ENCODE measurements at regions not wholly inside any gene's neighbourhood (a gene's known extent, or its start where the extent isn't known, plus 50 kb on each side); places are given as distances from the start of the nearest gene placed in this dataset.

- Histone ChIP-seq H2AFZ (ENCODE audit: low read depth) (no peak overlapping the region), H3K9me3 (no peaks in the 10 kb centered on the region), H3K79me2 (ENCODE audit: insufficient read depth) (no peaks in the 10 kb centered on the region), H3K36me3 (replicated peaks in 1 of 2; ENCODE audit: control insufficient read depth in 1 of 2, insufficient read depth in 2 of 2, low read length in 1 of 2) (no peaks in the 10 kb centered on the region), H3F3A (replicated peaks; ENCODE audit: insufficient read depth) (no peaks in the 10 kb centered on the region), H3K27me3 (ENCODE audit: insufficient read depth) (no peaks in the 10 kb centered on the region), H3K9ac (no peak overlapping the region), H3K27ac (ENCODE audit: low read depth in 2 of 2, low read length in 1 of 2) (no peak overlapping the region), H3K4me3 (ENCODE audit: low read depth in 2 of 2, low read length in 1 of 2) (no peak overlapping the region), H3K4me2 (no peak overlapping the region), H3K9me2 (no peaks in the 10 kb centered on the region), H3K4me1 (ENCODE audit: control insufficient read depth in 1 of 2, insufficient read depth in 2 of 2, low read depth in 1 of 2, low read length in 1 of 2) (peaks cover 0 to 5% of the 10 kb centered on the region in 2 experiments; a peak in 2 of 4 replicates), H4K20me1 (ENCODE audit: insufficient read depth) (no peaks in the 10 kb centered on the region)
- TF ChIP-seq POLR2AphosphoS5 (IDR thresholded peaks at IDR 0.05; ENCODE audit: low read depth, low read length) (no peak), FOXM1 (IDR thresholded peaks at IDR 0.05; ENCODE audit: low read depth) (no peak), FOSL2 (IDR thresholded peaks at IDR 0.05; ENCODE audit: borderline replicate concordance, low read depth) (no peak), NRF1 (IDR thresholded peaks at IDR 0.05; ENCODE audit: low read depth, low read length) (no peak), MXI1 (IDR thresholded peaks at IDR 0.05; ENCODE audit: low read depth, low read length) (no peak), EZH2phosphoT487 (IDR thresholded peaks at IDR 0.05; ENCODE audit: borderline replicate concordance, low read depth) (no peak), SIN3A (IDR thresholded peaks at IDR 0.05; ENCODE audit: borderline replicate concordance, low read depth, low read length) (no peak), YY1 (IDR thresholded peaks at IDR 0.05; ENCODE audit: low read depth) (no peak), JUND (IDR thresholded peaks at IDR 0.05) (no peak), FOXJ3 (CRISPR knock-in tag; IDR thresholded peaks at IDR 0.05) (no peak), NFIC (IDR thresholded peaks at IDR 0.05; ENCODE audit: borderline replicate concordance) (no peak)
- ChIA-PET POLR2A (no interaction called here), CTCF (interaction anchor here (0.8 to 1.5 kb wide), 4 partner anchors 31 to 577 kb away, joined by 3 to 5 read pairs (median 3); no protein-coding TSS in a partner anchor)
- DNase-seq, result no peak
- WGBS (ENCODE audit: low lambda C conversion rate), result 38% methylated on average over 5 of the region's 5 CpGs
Observed at GRCh38 chr3:61331929-61332552, 80.8 kb upstream of the FHIT start.

GRCh38 chr3:61333192-61333961, 82.1 kb upstream of the FHIT start:
- no peak overlapping the region for H3K9ac ChIP-seq
- H3K9me2 ChIP-seq, result no peaks in the 10 kb centered on the region
- no peaks in the 10 kb centered on the region for H3F3A ChIP-seq (replicated peaks; ENCODE audit: insufficient read depth)
- ChIA-PET POLR2A (no interaction called here), CTCF (interaction anchor here (0.8 to 1.3 kb wide), 2 partner anchors 32 to 48 kb away, joined by 3 to 5 read pairs; no protein-coding TSS in a partner anchor)
- H4K20me1 ChIP-seq (ENCODE audit: insufficient read depth), result no peaks in the 10 kb centered on the region
- no peaks in the 10 kb centered on the region for H3K9me3 ChIP-seq
- H3K4me3 ChIP-seq (ENCODE audit: low read depth in 2 of 2, low read length in 1 of 2), result no peak overlapping the region
- no peaks in the 10 kb centered on the region for H3K36me3 ChIP-seq (replicated peaks in 1 of 2; ENCODE audit: control insufficient read depth in 1 of 2, insufficient read depth in 2 of 2, low read length in 1 of 2)
- H3K4me2 ChIP-seq, result no peak overlapping the region
- no peak overlapping the region for H2AFZ ChIP-seq (ENCODE audit: low read depth)
- peak overlapping the region in 1 of 2 experiments; percentile 60; a peak in 1 of 4 replicates for H3K27ac ChIP-seq (ENCODE audit: low read depth in 2 of 2, low read length in 1 of 2)
- peak; percentile 56 for DNase-seq
- no peaks in the 10 kb centered on the region for H3K27me3 ChIP-seq (ENCODE audit: insufficient read depth)
- WGBS (ENCODE audit: low lambda C conversion rate), result 24% methylated on average over 7 of the region's 7 CpGs
- no peaks in the 10 kb centered on the region for H3K79me2 ChIP-seq (ENCODE audit: insufficient read depth)
- peaks cover 0 to 5% of the 10 kb centered on the region in 2 experiments; a peak in 2 of 4 replicates for H3K4me1 ChIP-seq (ENCODE audit: control insufficient read depth in 1 of 2, insufficient read depth in 2 of 2, low read depth in 1 of 2, low read length in 1 of 2)
- TF ChIP-seq POLR2AphosphoS5 (IDR thresholded peaks at IDR 0.05; ENCODE audit: low read depth, low read length) (0 out of 2 replicates have a peak, but pooled peaks have one; percentile 26), NRF1 (IDR thresholded peaks at IDR 0.05; ENCODE audit: low read depth, low read length) (no peak), RAD21 (IDR thresholded peaks at IDR 0.05; ENCODE audit: low read length) (peak; percentile 42), RFX5 (IDR thresholded peaks at IDR 0.05; ENCODE audit: low read length) (no peak), CHD2 (IDR thresholded peaks at IDR 0.05; ENCODE audit: low read length, partially characterized antibody) (peak; percentile 80), CTCF (IDR thresholded peaks at IDR 0.05) (no peak), ZBTB33 (IDR thresholded peaks at IDR 0.05; ENCODE audit: borderline replicate concordance, low read depth) (no peak), TAF1 (IDR thresholded peaks at IDR 0.05; ENCODE audit: borderline replicate concordance, low read depth, low read length) (no peak), SIN3A (IDR thresholded peaks at IDR 0.05; ENCODE audit: borderline replicate concordance, low read depth, low read length) (no peak), FOXJ3 (CRISPR knock-in tag; IDR thresholded peaks at IDR 0.05) (no peak), EZH2phosphoT487 (IDR thresholded peaks at IDR 0.05; ENCODE audit: borderline replicate concordance, low read depth) (no peak), RXRA (IDR thresholded peaks at IDR 0.05; ENCODE audit: borderline replicate concordance, low read depth) (no peak), TCF12 (IDR thresholded peaks at IDR 0.05) (peak; percentile 35; the same call in 1 of the 2 replicates), MXI1 (IDR thresholded peaks at IDR 0.05; ENCODE audit: low read depth, low read length) (no peak), YY1 (IDR thresholded peaks at IDR 0.05; ENCODE audit: low read depth) (no peak), EP300 (IDR thresholded peaks at IDR 0.05; ENCODE audit: borderline replicate concordance in 1 of 2, low read depth in 1 of 2, low read length in 1 of 2) (peak in 1 of 2 experiments; percentile 93; a peak in 2 of 4 replicates), JUND (IDR thresholded peaks at IDR 0.05) (no peak), USF1 (IDR thresholded peaks at IDR 0.05; ENCODE audit: borderline replicate concordance, low read depth) (no peak)
